CD14-positive monocyte (primary cell): ENCODE measurements at regions not wholly inside any gene's neighbourhood (a gene's known extent, or its start where the extent isn't known, plus 50 kb on each side); places are given as distances from the start of the nearest gene placed in this dataset.

ENCODE experiments used
- DNase-seq, 3 donors: peaks; one replicate each; pipeline ENCODE4 v3.0.0-alpha.2; 2011 to 2022
- H2AFZ ChIP-seq: 2 replicates; pipeline ENCODE4 v1.6.0; 2012; ENCODE audit warnings: mild to moderate bottlenecking, low read depth, low read length, inconsistent platforms; ENCODE audit not compliant: insufficient read depth, poor library complexity, severe bottlenecking
- H3K27ac ChIP-seq, 2 donors: 1 replicate in 1 of 2; 2 replicates in 1 of 2; pipeline ENCODE4 v1.5.1; 2012 to 2013; ENCODE audit warnings: low read length in 2 of 2, control low read depth in 1 of 2, inconsistent platforms in 1 of 2, low read depth in 1 of 2, mild to moderate bottlenecking in 1 of 2
- H3K27me3 ChIP-seq, 2 donors: one replicate each; pipeline versions ENCODE4 v1.6.0 to v1.6.1; 2011 to 2013; ENCODE audit warnings: low read length in 2 of 2; ENCODE audit not compliant: control insufficient read depth in 2 of 2, insufficient read depth in 2 of 2
- H3K36me3 ChIP-seq, 2 donors: replicated peaks in 1 of 2; 1 replicate in 1 of 2; 2 replicates in 1 of 2; pipeline versions ENCODE4 v1.5.1 to v1.6.1; 2012 to 2013; ENCODE audit warnings: low read length in 2 of 2, control low read depth in 1 of 2, inconsistent platforms in 1 of 2, mild to moderate bottlenecking in 1 of 2; ENCODE audit not compliant: insufficient read depth in 2 of 2, control insufficient read depth in 1 of 2
- H3K4me1 ChIP-seq, 2 donors: 1 replicate in 1 of 2; 2 replicates in 1 of 2; pipeline versions ENCODE4 v1.5.1 to v1.6.1; 2012 to 2013; ENCODE audit warnings: low read length in 2 of 2, control low read depth in 1 of 2, inconsistent platforms in 1 of 2, mild to moderate bottlenecking in 1 of 2, moderate library complexity in 1 of 2; ENCODE audit not compliant: insufficient read depth in 2 of 2, control insufficient read depth in 1 of 2
- H3K4me2 ChIP-seq: replicated peaks from 2 replicates; pipeline ENCODE3; 2012; ENCODE audit warnings: low read length, moderate library complexity, mild to moderate bottlenecking; ENCODE audit not compliant: poor library complexity, severe bottlenecking; ENCODE audit errors: extremely low read depth
- H3K4me3 ChIP-seq, 3 experiments: fragments of 200-600 bp in 1 of 3; sonication (generic) in 1 of 3; replicated peaks in 1 of 3; 1 replicate in 2 of 3; 2 replicates in 1 of 3; pipeline ENCODE4 v1.5.1; 2011 to 2013; ENCODE audit warnings: low read length in 3 of 3, mild to moderate bottlenecking in 3 of 3, control low read depth in 2 of 3, low read depth in 2 of 3, inconsistent platforms in 1 of 3, moderate library complexity in 1 of 3
- H3K79me2 ChIP-seq: 2 replicates; pipeline ENCODE4 v1.6.0; 2012; ENCODE audit warnings: mild to moderate bottlenecking, control low read depth, inconsistent platforms, low read length, moderate library complexity; ENCODE audit not compliant: insufficient read depth
- H3K9ac ChIP-seq: 2 replicates; pipeline ENCODE4 v1.6.0; 2017; ENCODE audit warnings: low read length, mild to moderate bottlenecking; ENCODE audit not compliant: insufficient read depth, poor library complexity, severe bottlenecking
- H3K9me3 ChIP-seq, 2 donors: replicated peaks in 1 of 2; 1 replicate in 1 of 2; 2 replicates in 1 of 2; pipeline versions ENCODE4 v1.5.1 to v1.6.1; 2012 to 2013; ENCODE audit warnings: low read length in 2 of 2, control low read depth in 1 of 2; ENCODE audit not compliant: control insufficient read depth in 1 of 2, insufficient read depth in 1 of 2
- H4K20me1 ChIP-seq: 2 replicates; pipeline ENCODE4 v1.6.0; 2012; ENCODE audit warnings: mild to moderate bottlenecking, low read length, control low read depth, moderate library complexity; ENCODE audit not compliant: insufficient read depth
- H3K27ac Mint-ChIP-seq, 7 donors: one replicate each; pipeline ENCODE4 v1.8.0; 2020; ENCODE audit warnings: mild to moderate bottlenecking in 7 of 7, mixed read lengths in 7 of 7, moderate library complexity in 6 of 7, inconsistent platforms in 2 of 7
- H3K27me3 Mint-ChIP-seq, 3 donors: one replicate each; pipeline ENCODE4 v1.8.0; 2021 to 2022; ENCODE audit warnings: low read depth in 3 of 3, mild to moderate bottlenecking in 3 of 3, mixed read lengths in 3 of 3, moderate library complexity in 3 of 3, inconsistent platforms in 1 of 3
- H3K36me3 Mint-ChIP-seq, 2 donors: one replicate each; pipeline ENCODE4 v1.8.0; 2020; ENCODE audit warnings: mixed read lengths in 2 of 2, inconsistent platforms in 1 of 2, mild to moderate bottlenecking in 1 of 2
- H3K4me1 Mint-ChIP-seq: one replicate; pipeline ENCODE4 v1.8.0; 2020; ENCODE audit warnings: mild to moderate bottlenecking, mixed read lengths
- H3K4me3 Mint-ChIP-seq, 2 donors: one replicate each; pipeline ENCODE4 v1.8.0; 2020; ENCODE audit warnings: mild to moderate bottlenecking in 2 of 2, mixed read lengths in 2 of 2, moderate library complexity in 1 of 2
- H3K9me3 Mint-ChIP-seq, 7 donors: one replicate each; pipeline ENCODE4 v1.8.0; 2020 to 2022; ENCODE audit warnings: mixed read lengths in 7 of 7, mild to moderate bottlenecking in 6 of 7, moderate library complexity in 6 of 7, inconsistent platforms in 2 of 7
- CTCF ChIP-seq: fragments of 200-600 bp; IDR thresholded peaks from one replicate; pipeline ENCODE4 v1.8.0; 2022; ENCODE audit warnings: antibody characterized with exemption, mild to moderate bottlenecking
- WGBS: methylation state at CpG from one replicate; pipeline ENCODE4 v1.1.5; 2013; ENCODE audit warnings: missing lambda C conversion rate; ENCODE audit not compliant: insufficient coverage; 5-methylcytosine and 5-hydroxymethylcytosine counted together
- intact Hi-C, 2 donors: fragments of 100-400 bp; cut with micrococcal nuclease; formaldehyde crosslinking; loops; one replicate each; pipeline versions ENCODE4 v1.15.0 to v1.15.1; 2023

DNA sequence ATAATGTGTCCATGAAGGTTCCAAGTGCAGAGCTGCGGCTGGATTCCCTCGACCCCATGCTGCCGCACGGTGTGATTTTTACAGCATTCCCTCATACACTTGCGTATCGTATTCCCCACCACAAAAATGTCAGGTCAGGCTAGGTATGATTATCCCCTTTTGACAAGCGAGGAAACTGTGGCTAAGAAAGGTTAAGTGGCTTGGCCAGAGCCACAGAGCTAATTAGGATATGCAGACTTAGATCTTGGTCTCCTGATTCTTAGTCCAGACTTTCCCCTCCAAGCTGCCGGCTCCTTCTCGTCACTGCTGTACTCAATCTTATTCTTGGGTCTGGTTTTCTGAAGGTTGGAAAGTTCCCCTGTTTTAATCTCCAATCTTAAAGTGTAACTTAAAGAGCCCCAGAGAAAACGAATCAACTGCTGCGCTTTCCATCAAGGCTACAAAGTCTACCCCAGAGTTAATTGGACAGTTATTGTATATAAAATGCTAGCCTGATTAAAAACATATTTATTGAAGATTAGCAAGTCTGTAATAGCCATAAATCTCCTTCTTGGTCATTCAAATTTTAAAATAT is 176.6 kb downstream of the ADAMTS15 start:
- Histone ChIP-seq H3K4me2 (no peak overlapping the region), H3K9me3 (no peaks in the 10 kb centered on the region), H3K27ac (no peak overlapping the region), H3K4me3 (no peak overlapping the region), H3K4me1 (no peaks in the 10 kb centered on the region), H2AFZ (no peak overlapping the region), H3K27me3 (no peaks in the 10 kb centered on the region), H3K9ac (no peak overlapping the region), H3K79me2 (no peaks in the 10 kb centered on the region), H3K36me3 (no peaks in the 10 kb centered on the region), H4K20me1 (no peaks in the 10 kb centered on the region)
- intact Hi-C loops: no loop called here
- no peak overlapping the region for H3K27ac Mint-ChIP-seq
- H3K4me3 Mint-ChIP-seq: no peak overlapping the region
- H3K36me3 Mint-ChIP-seq: no peaks in the 10 kb centered on the region
- 71% methylated on average over 1 of the region's 11 CpGs for WGBS
- peaks cover 0 to 2% (median 0%) of the 10 kb centered on the region in 7 donors for H3K9me3 Mint-ChIP-seq
- H3K4me1 Mint-ChIP-seq: no peaks in the 10 kb centered on the region
- no peak for DNase-seq
- TF ChIP-seq CTCF: no peak
- H3K27me3 Mint-ChIP-seq: peaks cover 2 to 6% (median 5%) of the 10 kb centered on the region in 3 donors

DNA sequence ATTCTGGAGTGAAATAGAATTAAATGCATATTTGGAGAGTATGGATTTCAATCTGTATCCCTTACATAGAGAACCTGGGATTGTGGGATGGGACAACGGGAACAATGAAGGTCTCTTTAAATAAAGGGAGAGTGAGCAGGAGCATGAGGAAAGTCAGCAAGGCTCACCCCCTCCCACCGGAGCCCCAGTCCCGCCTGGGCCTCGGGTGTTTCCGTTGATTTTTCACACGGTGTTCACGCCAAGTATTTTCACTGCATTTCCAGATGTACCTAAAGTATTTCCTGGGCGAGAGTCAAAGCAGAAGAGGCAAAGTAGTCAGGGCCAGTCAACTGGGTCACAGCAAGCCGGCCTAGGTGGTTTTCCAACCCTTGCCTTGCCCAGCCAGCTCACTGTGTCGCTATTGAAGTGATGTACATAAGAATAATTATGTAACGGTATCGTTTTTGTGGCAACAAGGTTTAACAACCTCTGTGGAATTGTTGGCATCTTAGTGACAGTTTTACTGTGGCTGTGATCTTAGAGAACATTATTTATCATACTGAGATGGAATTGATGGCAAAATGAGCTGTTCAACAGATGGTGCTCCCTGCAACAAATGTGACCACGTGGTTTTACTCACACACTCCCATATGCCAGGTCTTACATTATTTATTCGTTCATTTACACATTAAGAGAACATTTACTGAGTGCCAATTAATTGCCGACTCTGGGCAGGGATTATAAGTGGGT is 177.3 kb downstream of the ADAMTS15 start:
- 93% methylated on average over 8 of the region's 15 CpGs for WGBS

More for the DNA sequence above, 177.3 kb downstream of the ADAMTS15 start:
- no peak overlapping the region for H3K4me3 ChIP-seq
- Mint-ChIP-seq H3K36me3 (no peaks in the 10 kb centered on the region), H3K27me3 (peaks cover 2 to 6% (median 5%) of the 10 kb centered on the region in 3 donors), H3K4me1 (no peaks in the 10 kb centered on the region), H3K4me3 (no peak overlapping the region), H3K27ac (no peak overlapping the region), H3K9me3 (peaks cover 0 to 2% (median 0%) of the 10 kb centered on the region in 7 donors)
- DNase-seq: no peak
- intact Hi-C loops: no loop called here
- no peak overlapping the region for H3K27ac ChIP-seq
- H3K27me3 ChIP-seq: no peaks in the 10 kb centered on the region
- no peak for TF ChIP-seq CTCF
- no peak overlapping the region for H3K9ac ChIP-seq
- H3K4me2 ChIP-seq: no peak overlapping the region
- no peaks in the 10 kb centered on the region for H3K9me3 ChIP-seq
- no peaks in the 10 kb centered on the region for H3K4me1 ChIP-seq
- no peaks in the 10 kb centered on the region for H3K79me2 ChIP-seq
- no peaks in the 10 kb centered on the region for H3K36me3 ChIP-seq
- H4K20me1 ChIP-seq: no peaks in the 10 kb centered on the region
- H2AFZ ChIP-seq: no peak overlapping the region
